K562 (cell line): ENCODE measurements at regions not wholly inside any gene's neighbourhood (a gene's known extent, or its start where the extent isn't known, plus 50 kb on each side); places are given as distances from the start of the nearest gene placed in this dataset.

ENCODE experiments used
- ATAC-seq: fragments of 200-7000 bp; cut with Tn5 transposase; 3 replicates; pipeline ENCODE4 v1.9.1; 2020; ENCODE audit warnings: moderate library complexity
- BruUV-seq: library from RNA; stranded (reverse); fragments of 400-500 nt; replicated peaks from 2 replicates; lab custom pipeline; 2021; lab: Mats Ljungman, UMichigan
- CTCF ChIA-PET: fragments of 300-600 bp; formaldehyde crosslinking; extraction: SDS; loops from one replicate; lab custom pipeline; 2021; ENCODE audit warnings: low intra/inter-chr PET ratio; lab: Yijun Ruan, JAX
- POLR2A ChIA-PET: fragments of 300-600, 350-650 bp; sonication (Branson Sonifier 250); formaldehyde crosslinking; extraction: SDS; loops from one replicate; lab custom pipeline; 2021; ENCODE audit warnings: antibody characterized with exemption, inconsistent platforms; lab: Yijun Ruan, JAX
- DNase-seq, 4 experiments: peaks; one replicate each; pipeline versions ENCODE4 v3.0.0 to v3.0.0-alpha.2; 2011 to 2018; ENCODE audit warnings: low spot score in 3 of 4, mixed read lengths in 3 of 4; ENCODE audit errors: extremely low read depth in 1 of 4
- FAIRE-seq: peaks from 2 replicates; lab custom pipeline; 2011; peaks lifted over from hg19 to GRCh38; lab: Jason Lieb, UNC
- H2AFZ ChIP-seq: 2 replicates; pipeline ENCODE4 v1.6.0; 2011; ENCODE audit warnings: low read depth, low read length, control low read depth, inconsistent platforms
- H3K27ac ChIP-seq: fragments of 200-600 bp; 3 replicates; pipeline ENCODE4 v1.8.0; 2011; ENCODE audit warnings: low read depth, mild to moderate bottlenecking, control low read depth, inconsistent platforms, low read length, moderate library complexity, mixed read lengths; ENCODE audit errors: extremely low read depth
- H3K27me3 ChIP-seq, 2 experiments: fragments of 300-600 bp in 1 of 2; 2 replicates in 1 of 2; 3 replicates in 1 of 2; pipeline versions ENCODE4 v1.6.0 to v1.8.0; 2011; ENCODE audit warnings: inconsistent platforms in 2 of 2, low read length in 2 of 2, mild to moderate bottlenecking in 1 of 2, mixed read lengths in 1 of 2, moderate library complexity in 1 of 2; ENCODE audit not compliant: control insufficient read depth in 2 of 2, insufficient read depth in 2 of 2
- H3K36me3 ChIP-seq: fragments of 300-600 bp; 3 replicates; pipeline ENCODE4 v1.8.0; 2011; ENCODE audit warnings: mild to moderate bottlenecking, low read length, inconsistent platforms; ENCODE audit not compliant: control insufficient read depth, insufficient read depth
- H3K4me1 ChIP-seq, 2 experiments: fragments of 200-600 bp in 1 of 2; replicated peaks in 1 of 2; 2 replicates in 1 of 2; 3 replicates in 1 of 2; pipeline versions ENCODE4 v1.5.1 to v1.8.0; 2011; ENCODE audit warnings: inconsistent platforms in 2 of 2, low read length in 2 of 2, mild to moderate bottlenecking in 1 of 2, mixed read lengths in 1 of 2, moderate library complexity in 1 of 2; ENCODE audit not compliant: control insufficient read depth in 2 of 2, insufficient read depth in 2 of 2
- H3K4me2 ChIP-seq: 2 replicates; pipeline ENCODE4 v1.6.1; 2011; ENCODE audit warnings: low read length, control low read depth, inconsistent platforms, mixed read lengths; ENCODE audit not compliant: insufficient read depth
- H3K4me3 ChIP-seq: fragments of 200-600 bp; sonication (generic), shearing (Covaris generic); 2 replicates; pipeline ENCODE4 v1.5.1; 2016; ENCODE audit warnings: control low read depth, inconsistent platforms
- H3K79me2 ChIP-seq: fragments of 200-600 bp; 3 replicates; pipeline ENCODE4 v1.8.0; 2011; ENCODE audit warnings: low read length, inconsistent platforms; ENCODE audit not compliant: control insufficient read depth, insufficient read depth
- H3K9ac ChIP-seq, 2 experiments: 2 replicates each; pipeline versions ENCODE4 v1.6.0 to v1.6.1; 2011; ENCODE audit warnings: low read depth in 2 of 2, low read length in 2 of 2, control low read depth in 1 of 2, inconsistent platforms in 1 of 2, mild to moderate bottlenecking in 1 of 2, mixed read lengths in 1 of 2; ENCODE audit not compliant: insufficient read depth in 1 of 2
- H3K9me1 ChIP-seq: one replicate; pipeline ENCODE4 v1.6.0; 2011; ENCODE audit warnings: inconsistent platforms, mild to moderate bottlenecking, low read length, moderate library complexity; ENCODE audit not compliant: control insufficient read depth, insufficient read depth
- H3K9me3 ChIP-seq: replicated peaks from 2 replicates; pipeline ENCODE4 v1.5.1; 2011; ENCODE audit warnings: low read depth, low read length, inconsistent platforms; ENCODE audit not compliant: control insufficient read depth, insufficient read depth
- H4K20me1 ChIP-seq: replicated peaks from 2 replicates; pipeline ENCODE4 v1.6.1; 2011; ENCODE audit warnings: low read length, inconsistent platforms, mixed read lengths; ENCODE audit not compliant: control insufficient read depth, insufficient read depth
- NCOA1 ChIP-seq: fragments of 450-650 bp; IDR thresholded peaks from 2 replicates; pipeline ENCODE4 v1.6.1; 2016; ENCODE audit warnings: low read depth
- RAD51 ChIP-seq: fragments of 450-650 bp; IDR thresholded peaks from 2 replicates; pipeline ENCODE4 v1.7.1; 2016; ENCODE audit warnings: low read depth, mild to moderate bottlenecking, borderline replicate concordance
- TEAD2 ChIP-seq: fragments of 450-650 bp; IDR thresholded peaks from 2 replicates; pipeline ENCODE4 v1.6.1; 2016; ENCODE audit warnings: missing genetic modification characterization, control low read depth, missing compliant biosample characterization
- TFE3 ChIP-seq: fragments of 450-650 bp; formaldehyde crosslinking; IDR thresholded peaks from 2 replicates; pipeline ENCODE4 v1.4.0; 2020; ENCODE audit warnings: mild to moderate bottlenecking, mixed read lengths
- WGBS: fragments of 100-300 bp; shearing (Covaris generic); methylation state at CpG from one replicate; pipeline ENCODE4 v1.1.6; 2016; ENCODE audit warnings: low coverage, mixed read lengths; ENCODE audit not compliant: insufficient coverage; ENCODE audit errors: missing lambda C conversion rate; 5-methylcytosine and 5-hydroxymethylcytosine counted together
- in situ Hi-C: fragments of 300-500 bp; cut with MboI; formaldehyde crosslinking; loops from 4 replicates; pipeline ENCODE4 v1.15.0; 2018; ENCODE audit warnings: inconsistent platforms, mixed read lengths
- intact Hi-C: fragments of 100-400 bp; cut with micrococcal nuclease; formaldehyde crosslinking; loops from 2 replicates; pipeline ENCODE4 v1.14.2; 2022

- no peak for FAIRE-seq
- no TSS peak for BruUV-seq
Measured at GRCh38 chr3:30317561-30317960, 288.8 kb upstream of the TGFBR2 start.

GRCh38 chr3:30318110-30318509, 288.3 kb upstream of the TGFBR2 start:
- TF ChIP-seq TFE3, result peak; percentile 91
- TF ChIP-seq RAD51, result peak; percentile 33; the same call in 1 of the 2 replicates
- no peak for TF ChIP-seq NCOA1
- no peak for TF ChIP-seq TEAD2 (tag)
- no peaks in the 10 kb centered on the region for H3K9me1 ChIP-seq
- H3K4me1 ChIP-seq, result no peaks in the 10 kb centered on the region

More at GRCh38 chr3:30317561-30317960, 288.8 kb upstream of the TGFBR2 start:
- Histone ChIP-seq H3K79me2 (no peaks in the 10 kb centered on the region), H3K27ac (no peak overlapping the region), H3K4me1 (no peaks in the 10 kb centered on the region), H3K9ac (no peak overlapping the region), H3K4me2 (no peak overlapping the region), H3K27me3 (no peaks in the 10 kb centered on the region), H2AFZ (no peak overlapping the region), H3K36me3 (no peaks in the 10 kb centered on the region), H3K9me3 (peaks cover 1% of the 10 kb centered on the region; the same call in 1 of the 2 replicates), H4K20me1 (no peaks in the 10 kb centered on the region), H3K9me1 (no peaks in the 10 kb centered on the region), H3K4me3 (no peak overlapping the region)
- intact Hi-C loops (no loop called here), in situ Hi-C loops (no loop called here)
- 0% methylated on average over 3 of the region's 3 CpGs for whole genome bisulfite sequencing
- TF ChIP-seq TEAD2 (tag), result no peak
- ChIA-PET POLR2A (no interaction called here), CTCF (no interaction called here)
- DNase-seq (no peak), ATAC-seq (no peak)

More at GRCh38 chr3:30318110-30318509, 288.3 kb upstream of the TGFBR2 start:
- ChIA-PET CTCF (no interaction called here), POLR2A (no interaction called here)
- Histone ChIP-seq H3K9ac (no peak overlapping the region), H3K27me3 (no peaks in the 10 kb centered on the region), H3K79me2 (no peaks in the 10 kb centered on the region), H4K20me1 (no peaks in the 10 kb centered on the region), H3K36me3 (no peaks in the 10 kb centered on the region), H2AFZ (no peak overlapping the region), H3K9me3 (peaks cover 1% of the 10 kb centered on the region; the same call in 1 of the 2 replicates), H3K4me3 (no peak overlapping the region), H3K4me2 (no peak overlapping the region), H3K27ac (no peak overlapping the region)
- WGBS, result 5% methylated on average over 3 of the region's 3 CpGs
- intact Hi-C loops (no loop called here), in situ Hi-C loops (no loop called here)
- no peak for FAIRE-seq
- BruUV-seq, result no TSS peak
- no peak for ATAC-seq
- DNase-seq, result no peak
